Activated CD4-positive, alpha-beta T cell treated with anti-CD3 and anti-CD28 coated beads for 48 hours (primary cell): ENCODE measurements at regions not wholly inside any gene's neighbourhood (a gene's known extent, or its start where the extent isn't known, plus 50 kb on each side); places are given as distances from the start of the nearest gene placed in this dataset.
"Not testable (repeated sequence)": the region's sequence is repeated elsewhere in the genome, so short reads cannot be mapped to it uniquely, and the experiment has no call there.

Experiments used
- DNase-seq: peaks from one replicate; pipeline ENCODE4 v3.0.0-alpha.2; 2020

DNA sequence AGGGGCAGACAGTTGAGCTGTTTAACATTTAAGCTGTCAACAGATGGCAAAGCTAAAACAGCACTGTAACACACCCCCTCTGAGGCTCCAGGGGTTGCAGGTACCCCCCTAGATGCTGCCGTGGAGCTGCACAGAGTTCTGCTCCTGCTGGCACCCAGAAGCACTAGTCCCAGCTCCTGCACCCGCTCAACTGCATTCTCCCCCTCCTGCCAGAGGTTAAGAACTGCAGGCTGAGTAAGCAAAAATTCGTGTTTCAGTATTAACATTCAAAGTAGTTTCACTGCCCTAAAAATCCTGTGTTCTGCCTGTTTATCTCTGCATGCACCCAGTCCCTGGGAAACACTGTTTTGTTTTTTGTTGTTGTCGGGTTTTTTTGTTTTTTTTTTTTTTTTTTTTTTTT is 790.8 kb upstream of the KCND2 start:
- peak; percentile 3 for DNase-seq

DNA sequence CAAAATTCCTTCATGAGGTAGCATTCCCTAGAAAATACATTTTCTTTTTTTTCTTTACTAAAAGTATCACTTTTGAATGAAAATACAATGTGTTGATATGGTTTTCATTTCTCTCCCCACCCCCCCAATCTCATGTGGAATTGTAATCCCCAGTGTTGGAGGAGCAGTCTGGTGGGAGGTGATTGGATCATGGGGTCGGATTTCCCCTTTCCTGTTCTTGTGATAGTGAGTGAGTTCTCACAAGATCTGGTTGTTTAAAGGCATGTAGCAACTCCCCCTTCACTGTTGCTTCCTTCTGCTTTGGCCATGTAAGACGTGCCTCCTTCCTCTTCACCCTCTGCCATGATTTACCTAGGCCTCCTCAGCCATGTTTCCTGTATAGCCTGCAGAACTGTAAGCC is 790.3 kb upstream of the KCND2 start:
- DNase-seq, result no peak

DNA sequence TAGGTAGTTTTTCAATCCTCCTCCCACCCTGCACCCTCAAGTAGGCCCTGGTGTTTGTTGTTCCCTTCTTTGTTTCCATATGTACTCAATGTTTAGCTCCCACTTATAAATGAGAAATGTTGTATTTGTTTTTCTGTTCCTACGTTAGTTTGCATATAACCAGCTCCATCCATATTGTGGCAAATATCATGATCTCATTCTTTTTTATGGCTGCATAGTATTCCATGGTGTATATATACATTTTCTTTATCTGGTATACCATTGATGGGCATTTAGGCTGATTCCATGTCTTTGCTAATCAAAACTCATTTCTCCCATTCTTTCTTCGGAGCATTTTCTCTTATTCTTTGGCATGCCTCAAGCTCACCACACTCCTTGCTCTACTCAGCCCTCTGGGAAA is 789.6 kb upstream of the KCND2 start:
- no peak for DNase-seq

DNA sequence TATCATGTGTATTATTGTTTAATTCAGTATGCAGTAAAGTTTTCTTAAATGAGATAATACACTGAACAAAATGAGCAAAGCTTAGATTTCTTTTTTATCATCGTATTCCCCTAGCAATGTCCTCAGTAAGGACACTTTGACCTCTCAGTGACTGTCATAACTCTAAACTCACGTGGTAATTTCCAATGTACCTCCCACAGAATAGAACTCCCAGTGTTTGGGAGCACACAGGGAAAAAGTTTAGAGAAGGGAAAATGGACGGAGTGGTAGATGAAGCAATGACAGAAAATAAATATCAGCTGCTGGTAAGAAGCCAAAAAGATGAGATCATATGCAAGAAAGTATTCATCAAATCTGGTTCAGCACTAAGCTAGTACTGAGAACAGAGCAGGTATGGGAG is 758.6 kb upstream of the KCND2 start:
- DNase-seq, result no peak

DNA sequence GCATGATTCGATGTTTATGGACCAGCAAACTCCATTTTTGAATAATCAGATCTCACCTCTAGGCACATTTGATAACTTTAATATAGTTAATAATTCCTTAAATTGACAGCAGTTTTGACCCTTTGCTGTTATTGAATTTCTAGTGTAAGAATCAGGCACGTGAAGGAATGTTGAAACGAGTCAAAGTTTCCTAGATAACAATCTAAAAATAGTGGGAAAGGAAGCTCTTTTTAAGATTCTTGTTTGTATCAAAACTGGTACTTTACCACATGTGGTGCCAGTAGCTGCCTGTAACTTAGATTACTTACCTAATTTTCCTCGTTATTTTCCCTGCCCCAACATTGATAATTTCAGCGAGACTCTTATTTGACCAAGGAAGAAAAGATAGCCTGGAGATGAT is 757.8 kb upstream of the KCND2 start:
- no peak for DNase-seq

DNA sequence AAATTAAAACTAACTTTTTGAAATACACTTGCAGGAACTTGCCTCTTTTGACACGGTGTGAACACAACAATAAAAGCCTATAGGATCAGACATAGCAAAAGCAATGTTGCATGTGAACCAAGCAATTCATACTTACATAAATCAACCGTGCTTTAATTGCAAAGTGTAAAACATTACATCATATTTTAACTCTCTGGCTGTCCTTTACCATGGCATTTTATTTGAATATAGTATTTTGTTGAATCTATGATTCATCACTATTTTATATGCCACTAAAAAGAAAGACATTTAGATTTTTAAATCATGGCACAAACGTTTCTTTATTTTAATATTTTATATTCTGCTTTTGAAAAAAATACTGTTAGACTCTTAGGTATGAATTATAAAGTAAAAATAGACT is 757.0 kb upstream of the KCND2 start:
- no peak for DNase-seq

DNA sequence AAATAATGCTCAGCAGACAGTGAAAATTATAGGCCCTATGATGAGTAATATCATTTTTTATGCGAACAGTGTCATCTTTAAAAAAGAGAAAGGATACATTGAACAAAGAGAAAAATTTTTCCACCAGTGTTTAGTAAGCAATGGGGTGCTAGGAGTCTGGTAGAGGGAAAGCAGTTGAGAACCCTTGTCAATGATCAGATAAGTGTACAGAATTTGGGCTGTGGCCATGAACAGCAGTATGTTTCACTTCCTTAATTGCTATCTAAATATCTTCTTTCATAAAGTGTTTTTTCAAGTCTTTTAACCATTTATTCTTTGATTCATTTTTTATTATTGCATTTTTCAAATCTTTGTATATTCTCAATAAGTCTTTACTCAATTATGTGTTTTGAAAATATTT is 750.7 kb upstream of the KCND2 start:
- no peak for DNase-seq

DNA sequence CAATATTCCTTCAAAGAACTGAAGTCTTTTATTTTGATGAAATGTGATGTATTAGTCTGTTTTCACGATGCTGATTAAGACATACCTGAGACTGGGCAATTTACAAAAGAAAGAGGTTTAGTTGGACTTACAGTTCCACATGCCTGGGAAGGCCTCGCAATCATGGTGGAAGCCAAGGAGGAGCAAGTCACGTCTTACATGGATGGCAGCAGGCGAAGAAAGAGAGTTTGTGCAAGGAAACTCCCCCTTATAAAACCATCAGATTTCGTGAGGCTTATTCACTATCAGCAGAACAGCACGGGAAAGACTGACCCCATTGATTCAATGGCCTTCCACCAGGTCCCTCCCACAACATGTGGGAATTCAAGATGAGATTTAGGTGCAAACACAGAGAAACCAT is 750.3 kb upstream of the KCND2 start:
- DNase-seq, result no peak

DNA sequence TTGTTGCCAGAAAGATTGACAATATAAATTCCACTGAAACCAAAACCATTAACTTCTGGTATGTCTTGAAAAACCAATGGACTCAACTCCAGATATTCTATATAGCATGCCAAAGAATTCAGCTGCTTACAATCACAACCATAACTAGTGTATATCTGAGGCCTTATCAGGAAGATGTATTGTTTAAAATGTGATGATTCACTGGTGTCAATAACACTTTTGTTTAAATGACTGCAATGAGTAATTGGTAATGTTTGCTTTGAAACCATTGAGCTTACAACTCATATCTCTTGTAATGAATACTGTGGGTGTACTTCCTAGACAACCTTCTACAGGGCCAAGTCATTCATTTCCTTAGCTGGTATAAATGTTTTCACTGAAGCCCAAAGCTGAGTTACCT is 727.9 kb upstream of the KCND2 start:
- no peak for DNase-seq

DNA sequence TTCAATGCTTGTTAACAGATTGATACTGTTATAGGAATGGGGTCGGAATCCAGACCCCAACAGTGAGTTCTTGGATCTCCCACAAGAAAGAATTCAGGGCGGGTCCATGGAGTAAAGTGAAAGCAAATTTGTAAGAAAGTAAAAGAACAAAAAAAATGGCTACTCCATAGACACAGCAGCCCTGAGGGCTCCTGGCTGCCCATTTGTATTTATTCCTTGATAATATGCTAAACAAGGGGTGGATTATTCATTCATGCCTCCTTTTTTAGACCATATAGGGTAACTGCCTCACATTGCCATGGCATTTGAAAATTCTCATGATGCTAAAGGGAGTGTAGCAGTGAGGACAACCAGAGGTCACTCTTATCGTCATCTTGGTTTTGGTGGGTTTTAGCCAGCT is 717.2 kb upstream of the KCND2 start:
- DNase-seq, result no peak

DNA sequence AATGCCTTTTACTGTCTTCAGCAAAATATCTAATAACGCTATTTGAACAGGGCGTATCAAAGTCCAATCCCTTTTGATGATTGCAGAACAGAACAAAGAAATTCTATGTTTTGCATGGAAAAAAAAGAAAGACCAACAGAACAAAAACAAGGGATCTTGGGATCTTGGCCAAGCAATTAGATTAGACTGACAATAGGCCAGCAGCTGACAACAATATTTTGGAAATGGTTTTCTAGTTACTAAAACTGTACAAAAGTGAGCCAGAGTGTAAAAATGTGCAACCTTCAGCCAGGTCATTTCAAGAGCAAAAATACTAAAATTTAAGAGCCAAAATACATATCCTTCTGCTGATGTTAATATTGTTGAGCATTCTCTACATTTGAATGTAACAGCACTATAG is 716.5 kb upstream of the KCND2 start:
- no peak for DNase-seq

DNA sequence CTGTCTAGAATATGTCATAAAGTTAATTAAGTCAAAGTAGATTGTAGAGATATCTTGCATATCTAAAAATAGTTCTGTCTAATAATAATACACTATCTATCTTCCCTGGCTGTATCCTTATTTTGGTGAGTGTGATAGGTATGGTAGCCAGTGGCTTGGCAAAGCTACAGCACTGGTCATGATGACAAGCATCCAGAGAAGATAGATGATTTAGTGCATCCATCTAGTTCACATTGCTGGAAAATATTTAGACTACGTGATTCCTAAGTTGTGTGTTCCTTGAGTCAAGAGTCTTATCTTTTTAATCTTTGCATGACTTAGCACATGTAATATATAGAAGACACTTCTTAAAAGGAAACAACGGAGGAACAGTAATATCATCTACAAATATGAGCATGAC is 711.2 kb upstream of the KCND2 start:
- no peak for DNase-seq

DNA sequence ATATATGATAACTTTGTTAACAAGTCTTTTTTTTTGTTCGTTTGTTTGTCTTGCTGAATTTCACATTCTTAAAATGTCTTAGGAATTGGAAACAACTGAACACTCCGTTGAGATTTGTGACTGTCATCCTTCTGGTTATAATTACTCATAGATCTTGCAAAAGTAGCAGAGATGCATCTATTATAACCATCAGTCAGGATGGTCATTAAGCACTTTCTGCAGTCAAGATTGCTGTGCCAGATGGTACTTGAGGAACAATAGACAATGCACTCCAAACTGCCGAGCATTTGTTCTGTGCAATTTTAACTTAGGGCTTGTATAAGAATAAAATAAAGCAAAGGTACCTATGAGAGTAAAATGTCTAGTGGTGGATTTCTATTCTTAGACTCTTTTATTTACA is 710.1 kb upstream of the KCND2 start:
- DNase-seq, result no peak

DNA sequence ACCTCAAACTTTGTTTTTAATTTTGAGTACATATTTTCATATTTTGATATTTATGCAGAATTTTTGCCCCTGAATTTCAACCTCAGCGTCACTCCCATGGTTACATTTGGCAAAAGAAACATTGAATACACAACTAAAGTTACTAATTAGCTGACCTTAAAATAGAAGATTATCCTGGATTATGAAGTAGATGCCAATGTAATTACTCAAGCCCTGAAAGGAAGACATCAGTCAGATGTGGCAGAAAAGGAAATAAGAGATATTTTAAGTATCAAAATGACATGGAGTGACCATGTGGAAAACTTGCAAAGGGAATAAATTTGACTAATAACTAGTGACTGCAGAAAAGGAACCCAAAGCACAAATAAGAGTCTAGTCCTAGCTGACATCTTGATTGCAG is 701.3 kb upstream of the KCND2 start:
- DNase-seq, result no peak

DNA sequence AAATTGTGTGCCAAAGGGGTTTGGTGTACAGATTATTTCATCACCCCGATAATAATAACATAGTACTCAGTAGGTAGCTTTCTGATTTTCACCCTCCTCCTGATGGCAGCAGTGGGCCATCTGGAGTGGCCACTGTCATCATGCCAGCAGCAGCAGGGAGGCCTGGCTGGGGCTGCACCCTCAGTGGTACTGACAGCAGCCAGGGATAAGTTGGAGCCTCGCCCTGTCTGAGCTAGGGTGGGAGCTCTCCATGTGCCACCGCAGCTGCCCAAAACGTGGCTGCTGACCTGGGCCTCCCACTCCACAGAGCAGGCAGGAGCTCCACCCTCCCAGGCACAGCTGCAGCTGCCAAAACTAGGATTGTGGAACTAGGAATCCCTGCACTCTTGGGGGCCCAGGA is 700.8 kb upstream of the KCND2 start:
- DNase-seq, result no peak

DNA sequence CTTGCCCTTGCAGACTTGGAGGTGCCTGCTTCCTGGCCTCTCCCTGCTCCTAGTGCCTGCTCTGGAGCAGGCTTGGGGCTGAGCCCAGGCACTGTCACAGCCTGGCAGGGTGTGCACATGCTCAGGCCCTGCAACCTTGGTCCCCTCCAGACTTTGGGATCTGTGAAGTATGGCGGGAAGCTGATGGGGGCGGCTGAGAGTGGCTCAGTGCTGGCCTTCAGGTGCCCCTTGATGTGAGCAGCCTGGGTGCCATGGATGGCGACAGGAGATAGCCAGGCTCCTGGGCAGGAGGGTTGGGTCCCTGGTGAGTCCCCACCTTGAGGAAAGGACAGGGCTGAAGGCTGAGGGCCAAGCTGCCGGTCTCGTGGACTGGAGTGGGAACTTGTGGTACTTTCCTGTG is 700.4 kb upstream of the KCND2 start:
- DNase-seq, result no peak

DNA sequence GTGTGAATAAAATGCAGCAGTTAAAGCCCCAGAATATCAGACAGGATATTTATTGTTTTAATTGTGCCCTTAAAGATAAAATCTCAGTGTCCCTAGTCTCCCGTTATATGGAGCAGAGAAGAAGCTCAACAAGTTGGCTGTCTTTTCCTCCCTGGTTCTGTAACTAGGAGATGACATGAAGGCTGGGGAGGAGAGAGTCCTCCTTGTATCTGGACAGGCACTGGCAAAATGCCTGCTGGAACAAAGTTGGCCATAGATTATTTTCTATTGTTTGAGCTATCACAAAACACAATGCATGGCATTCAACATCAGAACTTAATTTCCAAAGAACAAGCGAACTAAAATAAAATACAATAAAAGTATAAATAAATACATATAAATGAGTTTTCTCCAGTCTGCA is 694.9 kb upstream of the KCND2 start:
- no peak for DNase-seq

DNA sequence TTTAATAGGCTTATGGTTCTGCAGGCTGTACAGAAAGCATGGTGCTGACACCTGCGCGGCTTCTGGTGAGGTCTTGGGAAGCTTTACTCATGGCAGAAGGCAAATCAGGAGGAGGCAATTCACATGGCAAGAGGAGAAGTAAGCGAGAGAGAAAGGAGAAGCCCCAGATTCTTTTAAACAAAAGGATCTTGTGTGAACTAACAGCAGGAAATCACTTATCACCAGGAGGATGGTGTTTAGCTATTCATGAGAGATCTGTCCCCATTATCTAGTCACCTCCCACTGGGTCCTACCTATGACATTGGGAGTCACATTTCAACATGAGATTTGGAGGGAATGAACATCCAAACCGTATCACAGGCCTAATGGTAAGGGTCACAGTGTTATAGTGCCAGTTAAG is 678.0 kb upstream of the KCND2 start:
- no peak for DNase-seq

DNA sequence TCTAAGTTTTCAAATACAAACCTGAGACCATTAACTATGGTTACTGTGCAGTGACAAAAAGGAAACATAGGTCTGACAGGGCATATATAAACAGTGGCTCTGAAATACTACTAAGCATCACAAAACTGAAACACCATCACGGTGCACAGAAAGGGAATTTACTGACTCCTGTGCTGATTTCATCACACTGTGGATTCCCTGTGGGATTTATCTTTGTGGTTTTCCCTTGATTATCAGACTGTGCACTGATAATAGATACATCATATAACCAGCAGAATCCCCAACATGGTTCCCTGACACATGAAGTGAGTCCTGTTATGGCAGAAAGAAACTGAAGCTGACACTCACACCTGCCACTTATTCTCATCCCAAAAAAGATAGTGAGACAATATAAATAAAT is 676.3 kb upstream of the KCND2 start:
- no peak for DNase-seq

DNA sequence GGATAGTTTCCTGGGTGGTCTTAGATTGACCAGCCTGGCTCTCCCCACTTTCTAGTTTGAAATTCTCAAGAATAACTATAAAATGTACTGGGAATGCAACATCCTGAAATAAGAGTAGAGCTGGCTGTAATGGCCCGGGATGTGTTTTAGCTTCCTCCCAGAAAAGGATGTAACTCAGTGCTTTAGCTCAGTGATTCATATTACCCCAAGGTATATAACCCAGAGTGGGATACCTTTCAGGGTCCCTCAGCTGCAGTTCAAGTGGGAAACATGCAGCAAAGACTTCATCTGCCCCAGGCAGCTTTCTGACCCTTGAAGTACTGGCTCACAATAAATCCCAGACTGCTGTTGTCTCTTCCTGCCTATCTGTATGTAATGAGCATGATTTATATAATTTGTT is 666.7 kb upstream of the KCND2 start:
- no peak for DNase-seq

DNA sequence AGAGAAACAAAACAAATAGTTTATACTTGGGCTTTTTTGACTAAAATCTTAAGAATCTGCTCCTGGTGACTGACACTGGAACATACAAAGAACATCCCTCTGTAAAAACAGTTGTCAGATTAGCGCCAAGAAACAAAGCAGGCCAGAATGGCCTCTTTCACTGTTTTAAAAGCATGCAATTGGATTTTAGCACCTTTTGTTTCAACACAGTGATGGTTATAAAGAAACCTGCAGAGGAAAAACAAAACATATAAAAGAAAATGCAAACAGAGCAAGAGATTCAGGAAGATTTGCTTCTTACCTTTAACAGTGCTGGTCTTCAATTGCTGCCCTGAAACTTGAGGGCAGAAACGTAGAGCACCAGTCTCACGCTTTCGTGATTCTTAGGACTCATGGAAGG is 652.2 kb upstream of the KCND2 start:
- no peak for DNase-seq

DNA sequence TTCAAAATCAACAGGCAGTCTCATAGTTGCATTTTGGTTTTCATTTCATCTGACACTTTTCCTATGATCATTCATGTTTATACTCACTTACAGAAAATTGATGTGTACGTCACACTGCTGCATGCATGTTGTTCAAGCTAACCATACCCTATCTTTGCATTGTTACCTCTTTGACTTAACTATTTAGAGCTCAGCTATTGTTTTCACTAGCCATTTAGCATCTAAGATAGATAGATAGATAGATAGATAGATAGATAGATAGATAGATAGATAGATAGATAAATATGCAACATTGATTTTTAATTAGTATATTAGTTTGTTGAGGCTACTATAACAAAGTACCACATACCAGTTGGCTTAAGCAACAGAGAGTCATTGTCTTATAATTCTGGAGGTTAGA is 649.5 kb upstream of the KCND2 start:
- no peak for DNase-seq

DNA sequence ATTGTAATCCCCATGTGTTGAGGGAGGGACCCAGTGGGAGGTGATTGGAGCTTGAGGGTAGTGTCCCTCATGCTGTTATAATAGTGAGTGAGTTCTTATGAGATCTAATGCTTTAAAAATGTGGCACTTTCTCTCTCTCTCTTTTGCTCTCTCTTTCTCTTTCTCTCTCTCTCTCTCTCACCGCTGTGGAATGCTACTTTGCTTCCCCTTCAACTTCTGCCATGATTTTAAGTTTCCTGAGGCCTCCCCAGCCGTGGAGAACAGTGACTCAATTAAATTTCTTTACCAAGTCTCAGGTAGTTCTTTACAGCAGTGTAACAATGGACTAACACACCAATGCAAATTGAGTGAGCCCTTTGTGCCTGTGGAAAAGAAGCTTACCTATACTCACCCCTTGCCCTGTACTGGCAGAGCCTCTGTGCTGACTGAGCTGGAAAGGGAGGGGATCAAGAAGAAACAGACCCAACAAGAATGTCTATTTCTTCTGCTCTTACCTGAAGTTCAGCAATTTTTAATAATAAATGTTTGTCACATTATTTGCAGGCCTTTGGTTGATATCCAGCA is 642.5 kb upstream of the KCND2 start:
- DNase-seq, result no peak

DNA sequence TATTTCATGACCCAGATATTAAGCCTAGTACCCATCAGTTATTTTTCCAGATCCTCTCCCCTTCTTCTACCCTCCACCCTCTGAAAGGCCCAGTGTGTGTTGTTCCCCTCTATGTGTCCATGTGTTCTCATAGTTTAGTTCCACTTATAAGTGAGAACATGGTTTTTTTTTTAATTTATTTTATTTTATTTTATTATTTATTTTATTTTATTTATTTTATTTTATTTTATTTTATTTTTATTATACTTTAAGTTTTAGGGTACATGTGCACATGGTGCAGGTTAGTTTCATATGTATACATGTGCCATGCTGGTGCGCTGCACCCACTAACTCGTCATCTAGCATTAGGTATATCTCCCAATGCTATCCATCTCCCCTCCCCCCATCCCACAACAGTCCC is 639.2 kb upstream of the KCND2 start:
- DNase-seq, result not testable (repeated sequence)

DNA sequence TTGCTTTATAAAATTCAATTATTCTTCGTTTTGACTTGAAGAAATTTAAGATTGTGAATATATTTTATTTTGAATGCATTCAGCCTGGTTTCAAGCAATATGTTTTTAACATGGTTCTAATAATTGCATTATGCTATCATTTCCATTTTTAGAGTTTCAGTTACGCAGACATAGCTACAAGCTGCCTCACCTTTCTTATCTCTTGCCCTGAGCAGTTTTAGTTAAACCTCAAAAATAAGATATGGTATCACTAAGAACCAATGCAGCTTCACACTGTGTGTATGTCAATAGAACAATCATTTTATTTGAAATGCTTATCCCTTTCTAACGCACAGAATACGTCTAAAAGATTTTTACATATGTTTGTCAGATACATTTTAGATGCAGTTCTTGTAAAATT is 632.6 kb upstream of the KCND2 start:
- no peak for DNase-seq

DNA sequence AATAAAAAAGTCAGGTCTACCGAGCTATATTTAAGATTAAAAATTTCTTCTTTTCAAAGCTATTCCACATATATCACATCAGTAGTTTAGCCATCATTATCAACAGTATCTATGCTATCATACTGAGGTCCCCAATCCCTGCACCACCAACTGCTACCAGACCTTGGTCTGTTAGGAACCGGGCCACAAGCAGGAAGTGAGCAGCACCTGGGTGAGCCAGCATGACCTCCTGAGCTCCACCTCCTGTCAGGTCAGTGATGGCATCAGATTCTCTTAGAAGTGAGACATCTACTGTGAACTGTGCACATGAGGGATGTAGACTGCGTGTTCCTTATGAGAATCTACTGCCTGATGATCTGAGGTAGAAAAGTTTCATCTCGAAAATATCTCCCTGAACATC is 632.1 kb upstream of the KCND2 start:
- DNase-seq, result no peak
